Neural cell (in vitro differentiated cells): ENCODE measurements at regions not wholly inside any gene's neighbourhood (a gene's known extent, or its start where the extent isn't known, plus 50 kb on each side); places are given as distances from the start of the nearest gene placed in this dataset.

ENCODE experiments used
- H2AFZ ChIP-seq: fragments of 200-600, 300-800 bp; sonication (generic), shearing (Covaris generic); 2 replicates; pipeline ENCODE4 v1.6.0; 2014; ENCODE audit warnings: low read depth, mild to moderate bottlenecking, antibody characterized with exemption, low read length, moderate library complexity
- H3F3A ChIP-seq: fragments of 200-600 bp; shearing (Covaris generic); 2 replicates; pipeline ENCODE4 v1.6.1; 2016; ENCODE audit warnings: mild to moderate bottlenecking, moderate library complexity, mixed read lengths, antibody characterized with exemption, low read length; ENCODE audit not compliant: insufficient read depth, poor library complexity, severe bottlenecking
- H3K27ac ChIP-seq: fragments of 200-600, 300-800 bp; sonication (generic), shearing (Covaris generic); 2 replicates; pipeline ENCODE4 v1.5.1; 2014; ENCODE audit warnings: mild to moderate bottlenecking, low read length, moderate library complexity
- H3K27me3 ChIP-seq: fragments of 300-800, 200-600 bp; sonication (generic), shearing (Covaris generic); 2 replicates; pipeline ENCODE4 v1.6.0; 2014; ENCODE audit warnings: mild to moderate bottlenecking, low read depth, low read length, moderate library complexity; ENCODE audit not compliant: insufficient read depth
- H3K36me3 ChIP-seq: fragments of 300-800, 200-600 bp; sonication (generic), shearing (Covaris generic); 2 replicates; pipeline ENCODE4 v1.5.1; 2014; ENCODE audit warnings: mild to moderate bottlenecking, antibody characterized with exemption, low read length, moderate library complexity; ENCODE audit not compliant: insufficient read depth
- H3K4me2 ChIP-seq: fragments of 300-800, 200-600 bp; sonication (generic), shearing (Covaris generic); 2 replicates; pipeline ENCODE4 v1.6.0; 2014; ENCODE audit warnings: mild to moderate bottlenecking, low read length
- H3K4me3 ChIP-seq: fragments of 300-800, 200-600 bp; sonication (generic), shearing (Covaris generic); 2 replicates; pipeline ENCODE4 v1.5.1; 2014; ENCODE audit warnings: mild to moderate bottlenecking, low read length, moderate library complexity
- H3K79me2 ChIP-seq: fragments of 200-600 bp; shearing (Covaris generic); replicated peaks from 2 replicates; pipeline ENCODE4 v1.6.0; 2014; ENCODE audit warnings: mild to moderate bottlenecking, low read length, moderate library complexity; ENCODE audit not compliant: insufficient read depth
- H3K9ac ChIP-seq: fragments of 300-800, 200-600 bp; sonication (generic), shearing (Covaris generic); 2 replicates; pipeline ENCODE4 v1.6.1; 2016; ENCODE audit warnings: mild to moderate bottlenecking, low read length, mixed read lengths
- H3K9me2 ChIP-seq: fragments of 200-600 bp; shearing (Covaris generic); 2 replicates; pipeline ENCODE4 v1.6.1; 2016; ENCODE audit warnings: mild to moderate bottlenecking, low read length, mixed read lengths; ENCODE audit not compliant: insufficient read depth
- H3K9me3 ChIP-seq: fragments of 200-600, 300-800 bp; sonication (generic), shearing (Covaris generic); 2 replicates; pipeline ENCODE4 v1.6.1; 2016; ENCODE audit warnings: mild to moderate bottlenecking, mixed run types, low read length, moderate library complexity, mixed read lengths
- H4K20me1 ChIP-seq: fragments of 200-600 bp; shearing (Covaris generic); 2 replicates; pipeline ENCODE4 v1.6.1; 2016; ENCODE audit warnings: mild to moderate bottlenecking, mixed run types; ENCODE audit not compliant: insufficient read depth
- EP300 ChIP-seq: fragments of 450-650 bp; conservative IDR thresholded peaks from 2 replicates; pipeline ENCODE4 v1.6.1; 2014; ENCODE audit warnings: antibody characterized with exemption, mild to moderate bottlenecking, moderate library complexity; ENCODE audit not compliant: poor library complexity, severe bottlenecking
- EZH2 ChIP-seq: fragments of 200-600, 300-800 bp; shearing (Covaris generic), sonication (generic); IDR thresholded peaks from 2 replicates; pipeline ENCODE4 v1.6.1; 2014; ENCODE audit warnings: antibody characterized with exemption, low read length, borderline replicate concordance, mild to moderate bottlenecking; ENCODE audit not compliant: insufficient read depth, poor library complexity, severe bottlenecking
- MXI1 ChIP-seq: fragments of 450-650 bp; conservative IDR thresholded peaks from 2 replicates; pipeline ENCODE4 v1.6.1; 2014; ENCODE audit warnings: antibody characterized with exemption, mild to moderate bottlenecking; ENCODE audit not compliant: poor library complexity, severe bottlenecking
- POLR2AphosphoS5 ChIP-seq: IDR thresholded peaks from 2 replicates; pipeline ENCODE4 v1.6.1; 2012
- RAD21 ChIP-seq: fragments of 450-650 bp; conservative IDR thresholded peaks from 2 replicates; pipeline ENCODE4 v1.6.1; 2014; ENCODE audit warnings: antibody characterized with exemption, mild to moderate bottlenecking, moderate library complexity
- SMC3 ChIP-seq: fragments of 450-650 bp; conservative IDR thresholded peaks from 2 replicates; pipeline ENCODE4 v1.6.1; 2014; ENCODE audit warnings: antibody characterized with exemption, mild to moderate bottlenecking, moderate library complexity; ENCODE audit not compliant: poor library complexity
- TAF1 ChIP-seq: IDR thresholded peaks from 2 replicates; pipeline ENCODE4 v1.6.1; 2012; ENCODE audit warnings: low read depth
- TF ChIP-seq, protein P1 (sequence below): fragments of 450-650 bp; IDR thresholded peaks from 2 replicates; pipeline ENCODE4 v1.5.1; 2014; ENCODE audit warnings: antibody characterized with exemption, mild to moderate bottlenecking, moderate library complexity; ENCODE audit not compliant: poor library complexity, severe bottlenecking
- TF ChIP-seq, protein P2 (sequence below): IDR thresholded peaks from 2 replicates; pipeline ENCODE4 v1.6.1; 2012; ENCODE audit warnings: borderline replicate concordance

DNA sequence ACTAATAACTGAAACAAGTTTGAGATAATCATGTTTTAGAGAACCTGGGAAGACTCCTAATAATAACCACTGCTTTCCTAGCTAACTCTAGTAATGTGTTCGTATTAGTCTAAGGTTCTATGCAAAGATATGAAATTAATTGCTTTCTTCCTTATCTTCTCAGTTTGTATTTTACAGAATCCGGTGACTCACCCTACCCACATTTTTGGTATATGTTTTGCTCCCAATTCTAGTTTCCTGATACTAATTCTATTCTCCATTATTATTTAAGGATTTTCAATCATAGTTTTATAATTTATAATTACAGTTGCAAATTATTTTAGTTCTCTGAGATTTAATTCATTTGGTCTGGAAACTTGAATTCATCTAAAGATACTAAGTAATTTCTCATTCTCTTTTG, 394.6 kb upstream of the SETBP1 start:
- Histone ChIP-seq H3K9me3 (no peaks in the 10 kb centered on the region), H3K4me3 (no peak overlapping the region), H3K36me3 (no peaks in the 10 kb centered on the region), H3K9me2 (no peaks in the 10 kb centered on the region), H2AFZ (no peak overlapping the region), H3K27ac (no peak overlapping the region), H3K27me3 (no peaks in the 10 kb centered on the region), H3K9ac (no peak overlapping the region), H3K4me2 (no peak overlapping the region), H4K20me1 (no peaks in the 10 kb centered on the region), H3K79me2 (no peaks in the 10 kb centered on the region), H3F3A (no peaks in the 10 kb centered on the region)
- TF ChIP-seq POLR2AphosphoS5 (no peak), TAF1 (no peak), EZH2 (no peak), RAD21 (no peak), EP300 (no peak), SMC3 (no peak), MXI1 (no peak)
- TF ChIP-seq, protein P1, sequence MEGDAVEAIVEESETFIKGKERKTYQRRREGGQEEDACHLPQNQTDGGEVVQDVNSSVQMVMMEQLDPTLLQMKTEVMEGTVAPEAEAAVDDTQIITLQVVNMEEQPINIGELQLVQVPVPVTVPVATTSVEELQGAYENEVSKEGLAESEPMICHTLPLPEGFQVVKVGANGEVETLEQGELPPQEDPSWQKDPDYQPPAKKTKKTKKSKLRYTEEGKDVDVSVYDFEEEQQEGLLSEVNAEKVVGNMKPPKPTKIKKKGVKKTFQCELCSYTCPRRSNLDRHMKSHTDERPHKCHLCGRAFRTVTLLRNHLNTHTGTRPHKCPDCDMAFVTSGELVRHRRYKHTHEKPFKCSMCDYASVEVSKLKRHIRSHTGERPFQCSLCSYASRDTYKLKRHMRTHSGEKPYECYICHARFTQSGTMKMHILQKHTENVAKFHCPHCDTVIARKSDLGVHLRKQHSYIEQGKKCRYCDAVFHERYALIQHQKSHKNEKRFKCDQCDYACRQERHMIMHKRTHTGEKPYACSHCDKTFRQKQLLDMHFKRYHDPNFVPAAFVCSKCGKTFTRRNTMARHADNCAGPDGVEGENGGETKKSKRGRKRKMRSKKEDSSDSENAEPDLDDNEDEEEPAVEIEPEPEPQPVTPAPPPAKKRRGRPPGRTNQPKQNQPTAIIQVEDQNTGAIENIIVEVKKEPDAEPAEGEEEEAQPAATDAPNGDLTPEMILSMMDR: no peak
- TF ChIP-seq, protein P2, sequence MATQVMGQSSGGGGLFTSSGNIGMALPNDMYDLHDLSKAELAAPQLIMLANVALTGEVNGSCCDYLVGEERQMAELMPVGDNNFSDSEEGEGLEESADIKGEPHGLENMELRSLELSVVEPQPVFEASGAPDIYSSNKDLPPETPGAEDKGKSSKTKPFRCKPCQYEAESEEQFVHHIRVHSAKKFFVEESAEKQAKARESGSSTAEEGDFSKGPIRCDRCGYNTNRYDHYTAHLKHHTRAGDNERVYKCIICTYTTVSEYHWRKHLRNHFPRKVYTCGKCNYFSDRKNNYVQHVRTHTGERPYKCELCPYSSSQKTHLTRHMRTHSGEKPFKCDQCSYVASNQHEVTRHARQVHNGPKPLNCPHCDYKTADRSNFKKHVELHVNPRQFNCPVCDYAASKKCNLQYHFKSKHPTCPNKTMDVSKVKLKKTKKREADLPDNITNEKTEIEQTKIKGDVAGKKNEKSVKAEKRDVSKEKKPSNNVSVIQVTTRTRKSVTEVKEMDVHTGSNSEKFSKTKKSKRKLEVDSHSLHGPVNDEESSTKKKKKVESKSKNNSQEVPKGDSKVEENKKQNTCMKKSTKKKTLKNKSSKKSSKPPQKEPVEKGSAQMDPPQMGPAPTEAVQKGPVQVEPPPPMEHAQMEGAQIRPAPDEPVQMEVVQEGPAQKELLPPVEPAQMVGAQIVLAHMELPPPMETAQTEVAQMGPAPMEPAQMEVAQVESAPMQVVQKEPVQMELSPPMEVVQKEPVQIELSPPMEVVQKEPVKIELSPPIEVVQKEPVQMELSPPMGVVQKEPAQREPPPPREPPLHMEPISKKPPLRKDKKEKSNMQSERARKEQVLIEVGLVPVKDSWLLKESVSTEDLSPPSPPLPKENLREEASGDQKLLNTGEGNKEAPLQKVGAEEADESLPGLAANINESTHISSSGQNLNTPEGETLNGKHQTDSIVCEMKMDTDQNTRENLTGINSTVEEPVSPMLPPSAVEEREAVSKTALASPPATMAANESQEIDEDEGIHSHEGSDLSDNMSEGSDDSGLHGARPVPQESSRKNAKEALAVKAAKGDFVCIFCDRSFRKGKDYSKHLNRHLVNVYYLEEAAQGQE: no peak

DNA sequence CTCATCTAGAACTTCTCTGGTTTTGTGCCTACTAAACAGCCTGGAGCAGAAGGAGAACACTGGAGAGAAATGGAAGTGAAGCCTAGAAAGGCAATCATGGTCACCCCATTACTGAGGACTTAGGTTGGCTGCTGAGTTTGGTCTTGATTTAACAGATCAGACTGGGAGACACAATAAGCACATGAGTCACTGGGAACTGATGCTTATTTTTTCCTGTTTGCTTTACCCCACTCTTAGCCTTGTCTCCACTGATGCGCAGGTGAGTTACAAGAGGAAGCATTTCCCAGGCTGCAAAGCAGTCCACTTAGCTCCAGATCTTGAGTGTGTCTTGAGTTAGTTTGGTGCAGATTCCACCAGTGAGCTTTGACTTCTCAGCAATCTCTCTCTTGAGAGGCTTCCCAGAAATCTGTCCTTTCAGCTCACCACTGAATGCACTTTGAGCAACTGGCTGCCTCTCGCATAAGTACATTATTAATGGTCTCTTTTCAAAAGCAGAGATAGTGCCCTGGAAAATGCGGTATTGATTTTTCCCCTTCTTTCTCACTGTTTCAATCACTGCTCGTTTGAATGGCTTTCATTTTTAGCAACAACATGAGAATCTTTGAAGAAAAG, 390.2 kb upstream of the SETBP1 start:
- no peaks in the 10 kb centered on the region for H3K9me3 ChIP-seq
- no peaks in the 10 kb centered on the region for H3K9me2 ChIP-seq
- H3K4me2 ChIP-seq: no peak overlapping the region
- H2AFZ ChIP-seq: no peak overlapping the region
- H3F3A ChIP-seq: no peaks in the 10 kb centered on the region
- TF ChIP-seq EZH2: no peak
- no peak for TF ChIP-seq POLR2AphosphoS5
- TF ChIP-seq, protein P1: no peak
- no peak for TF ChIP-seq EP300
- TF ChIP-seq, protein P2: no peak
- TF ChIP-seq RAD21: no peak
- no peak for TF ChIP-seq TAF1
- no peak for TF ChIP-seq MXI1
- TF ChIP-seq SMC3: no peak
- H3K27me3 ChIP-seq: no peaks in the 10 kb centered on the region
- no peak overlapping the region for H3K9ac ChIP-seq
- H3K4me3 ChIP-seq: no peak overlapping the region
- H4K20me1 ChIP-seq: no peaks in the 10 kb centered on the region
- H3K36me3 ChIP-seq: no peaks in the 10 kb centered on the region
- H3K27ac ChIP-seq: no peak overlapping the region
- no peaks in the 10 kb centered on the region for H3K79me2 ChIP-seq
